NCI-H526 treated with DMSO at 0.1 percent for 48 hours (cell line): ENCODE measurements at regions not wholly inside any gene's neighbourhood (a gene's known extent, or its start where the extent isn't known, plus 50 kb on each side); places are given as distances from the start of the nearest gene placed in this dataset.

Source experiments
- DNase-seq: peaks from one replicate; lab custom pipeline; 2025; lab: John Stamatoyannopoulos, UW

GRCh38 chr14:71675126-71675899 lies 256.9 kb upstream of the RGS6 start:
- no peak for DNase-seq

- no peak for DNase-seq
These were observed 256.3 kb upstream of the RGS6 start for GRCh38 chr14:71675900-71676287.

- no peak for DNase-seq
These were observed 251.4 kb upstream of the RGS6 start for GRCh38 chr14:71680736-71681387.

GRCh38 chr14:71682337-71682736 lies 249.9 kb upstream of the RGS6 start:
- no peak for DNase-seq

GRCh38 chr14:71684323-71684722 lies 247.9 kb upstream of the RGS6 start:
- DNase-seq, result no peak

- no peak for DNase-seq
These were observed 245.6 kb upstream of the RGS6 start for GRCh38 chr14:71686677-71687076.

- DNase-seq, result no peak
These were observed 244.9 kb upstream of the RGS6 start for GRCh38 chr14:71687166-71687831.

GRCh38 chr14:71688576-71688975 lies 243.7 kb upstream of the RGS6 start:
- DNase-seq, result no peak

GRCh38 chr14:71690478-71690877 lies 241.8 kb upstream of the RGS6 start:
- DNase-seq, result no peak

GRCh38 chr14:71692496-71692895 lies 239.7 kb upstream of the RGS6 start:
- no peak for DNase-seq

GRCh38 chr14:71693381-71693780 lies 238.8 kb upstream of the RGS6 start:
- DNase-seq, result no peak

GRCh38 chr14:71694591-71695530 lies 237.4 kb upstream of the RGS6 start:
- DNase-seq, result no peak

- no peak for DNase-seq
These were observed 236.4 kb upstream of the RGS6 start for GRCh38 chr14:71695611-71696350.

GRCh38 chr14:71698027-71698426 lies 234.2 kb upstream of the RGS6 start:
- no peak for DNase-seq

- DNase-seq, result no peak
These were observed 233.6 kb upstream of the RGS6 start for GRCh38 chr14:71698673-71699072.

- DNase-seq, result no peak
These were observed 230.2 kb upstream of the RGS6 start for GRCh38 chr14:71701990-71702389.

- DNase-seq, result no peak
These were observed 229.4 kb upstream of the RGS6 start for GRCh38 chr14:71702786-71703185.

- DNase-seq, result no peak
These were observed 228.8 kb upstream of the RGS6 start for GRCh38 chr14:71703477-71703876.

- no peak for DNase-seq
These were observed 228.0 kb upstream of the RGS6 start for GRCh38 chr14:71704210-71704609.

- no peak for DNase-seq
These were observed 226.8 kb upstream of the RGS6 start for GRCh38 chr14:71705460-71705859.

GRCh38 chr14:71709076-71709475 lies 223.2 kb upstream of the RGS6 start:
- no peak for DNase-seq
